ENCODE measurements at regions not wholly inside any gene's neighbourhood (a gene's known extent, or its start where the extent isn't known, plus 50 kb on each side); places are given as distances from the start of the nearest gene placed in this dataset.

DNA sequence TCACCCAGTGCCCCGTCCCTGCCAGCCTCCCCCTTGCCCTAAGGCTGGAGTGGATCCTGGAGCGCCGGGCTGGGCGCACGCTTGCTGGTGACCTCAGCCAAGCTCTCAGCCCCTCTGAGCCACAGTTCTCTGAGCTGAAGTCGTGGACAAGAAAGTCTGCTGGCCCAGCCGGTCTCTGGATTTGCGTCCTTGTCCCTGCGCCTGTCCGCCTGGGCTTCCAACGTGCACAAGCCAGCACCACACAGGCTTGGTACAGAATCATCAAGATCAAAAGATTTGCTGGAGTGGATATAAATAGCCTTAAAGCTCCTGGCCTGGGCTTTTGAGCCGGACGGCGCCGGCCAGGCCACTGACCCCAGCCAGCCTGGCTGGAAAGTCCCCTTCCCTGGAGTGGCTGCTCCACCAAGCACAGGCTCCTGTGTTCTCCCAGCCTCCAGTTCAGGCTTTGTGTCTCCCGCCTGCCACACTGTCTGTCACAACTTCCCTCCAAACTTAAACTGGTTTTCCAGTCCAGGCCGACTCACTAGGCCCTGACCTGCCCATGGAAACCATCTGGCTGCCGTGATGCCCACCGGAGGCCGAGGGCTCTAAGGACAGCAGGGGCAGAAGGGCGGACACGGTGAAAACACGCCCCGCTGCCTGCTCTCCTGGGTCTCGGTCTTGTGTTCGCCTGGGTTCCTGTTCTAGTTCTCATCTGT is 156.2 kb downstream of the NUP210 start:
- TF ChIP-seq, protein P1, sequence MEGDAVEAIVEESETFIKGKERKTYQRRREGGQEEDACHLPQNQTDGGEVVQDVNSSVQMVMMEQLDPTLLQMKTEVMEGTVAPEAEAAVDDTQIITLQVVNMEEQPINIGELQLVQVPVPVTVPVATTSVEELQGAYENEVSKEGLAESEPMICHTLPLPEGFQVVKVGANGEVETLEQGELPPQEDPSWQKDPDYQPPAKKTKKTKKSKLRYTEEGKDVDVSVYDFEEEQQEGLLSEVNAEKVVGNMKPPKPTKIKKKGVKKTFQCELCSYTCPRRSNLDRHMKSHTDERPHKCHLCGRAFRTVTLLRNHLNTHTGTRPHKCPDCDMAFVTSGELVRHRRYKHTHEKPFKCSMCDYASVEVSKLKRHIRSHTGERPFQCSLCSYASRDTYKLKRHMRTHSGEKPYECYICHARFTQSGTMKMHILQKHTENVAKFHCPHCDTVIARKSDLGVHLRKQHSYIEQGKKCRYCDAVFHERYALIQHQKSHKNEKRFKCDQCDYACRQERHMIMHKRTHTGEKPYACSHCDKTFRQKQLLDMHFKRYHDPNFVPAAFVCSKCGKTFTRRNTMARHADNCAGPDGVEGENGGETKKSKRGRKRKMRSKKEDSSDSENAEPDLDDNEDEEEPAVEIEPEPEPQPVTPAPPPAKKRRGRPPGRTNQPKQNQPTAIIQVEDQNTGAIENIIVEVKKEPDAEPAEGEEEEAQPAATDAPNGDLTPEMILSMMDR (IDR thresholded peaks at IDR 0.05; ENCODE audit: insufficient read depth, low read length, poor library complexity, severe bottlenecking), result no peak
- no peak for TF ChIP-seq EZH2phosphoT487 (conservative IDR thresholded peaks at IDR 0.05; ENCODE audit: low read length)

All from SU-DHL-6 (cell line).